ENCODE measurements at regions not wholly inside any gene's neighbourhood (a gene's known extent, or its start where the extent isn't known, plus 50 kb on each side); places are given as distances from the start of the nearest gene placed in this dataset.

- intact Hi-C loops (cut with DNase I) = no loop called here
- Histone ChIP-seq H3K27me3 (no peaks in the 10 kb centered on the region), H3K4me3 (no peak overlapping the region), H3K9me3 (no peaks in the 10 kb centered on the region), H3K4me1 (no peaks in the 10 kb centered on the region), H3K36me3 (no peaks in the 10 kb centered on the region), H3K27ac (no peak overlapping the region)
- no peak for TF ChIP-seq CTCF (IDR thresholded peaks at IDR 0.05)
- no peak for DNase-seq (ENCODE audit: low spot score in 2 of 2)
These were observed 62.7 kb upstream of the PGM2 start for GRCh38 chr4:37763831-37764230.

DNA sequence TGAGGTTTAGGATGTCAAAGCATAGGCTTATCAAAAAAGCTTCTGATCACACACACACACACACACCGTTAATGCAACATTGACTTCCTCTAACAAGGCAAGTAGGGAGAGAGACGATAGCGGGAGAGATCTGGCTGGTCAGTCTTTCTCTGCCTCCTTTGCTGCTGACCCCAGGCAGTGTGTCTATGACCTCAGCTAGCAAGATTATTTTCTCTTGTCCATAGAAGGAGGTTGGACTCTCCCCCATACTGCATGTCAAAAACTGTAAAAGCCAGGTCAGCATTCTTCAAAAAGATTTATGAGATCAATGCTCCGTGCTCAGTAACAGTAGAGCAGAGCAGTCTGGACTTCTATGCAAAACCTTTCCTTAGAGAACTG is 63.5 kb upstream of the PGM2 start:
- intact Hi-C loops (cut with DNase I) = no loop called here
- Histone ChIP-seq H3K9me3 (no peaks in the 10 kb centered on the region), H3K27ac (no peak overlapping the region), H3K36me3 (no peaks in the 10 kb centered on the region), H3K4me3 (no peak overlapping the region), H3K27me3 (no peaks in the 10 kb centered on the region), H3K4me1 (peaks cover 3 to 4% of the 10 kb centered on the region in 2 donors)
- TF ChIP-seq CTCF (IDR thresholded peaks at IDR 0.05) = no peak
- no peak for DNase-seq (ENCODE audit: low spot score in 2 of 2)

DNA sequence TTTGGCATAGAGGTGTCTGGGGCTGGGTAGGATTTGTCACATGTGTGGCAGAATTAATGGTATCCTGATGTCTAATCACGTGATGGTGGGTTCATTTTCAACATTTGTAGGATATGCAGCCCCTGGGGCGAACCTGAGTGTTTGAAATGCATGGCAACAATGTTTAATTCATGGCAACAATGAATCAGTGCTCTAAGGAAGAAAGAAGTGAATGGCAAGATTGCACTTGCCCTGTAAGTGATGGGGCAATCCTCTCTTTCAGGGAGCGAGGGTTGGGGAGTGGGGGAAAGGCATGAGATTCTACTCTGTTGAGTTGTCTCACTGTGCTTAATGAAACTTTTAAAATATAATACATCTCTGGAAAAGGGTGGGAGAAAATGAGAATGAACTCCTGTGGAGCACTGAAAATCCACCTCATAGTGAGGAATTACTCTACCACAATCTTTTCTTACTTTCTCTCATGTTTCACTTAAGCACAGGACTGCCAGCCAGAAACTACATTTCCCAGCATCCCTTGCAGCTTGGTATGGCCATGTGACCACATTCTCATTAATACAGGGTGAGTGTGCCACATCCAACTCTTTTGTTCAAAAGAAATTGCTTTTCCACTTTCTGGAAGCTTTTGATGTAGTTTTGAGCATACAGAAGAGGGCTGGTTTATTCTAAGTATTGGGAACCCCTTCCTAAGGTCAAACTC is 64.0 kb upstream of the PGM2 start:
- H3K4me1 ChIP-seq = peaks cover 3 to 4% of the 10 kb centered on the region in 2 donors
- no peaks in the 10 kb centered on the region for H3K27me3 ChIP-seq
- intact Hi-C loops (cut with DNase I) = no loop called here
- TF ChIP-seq CTCF (IDR thresholded peaks at IDR 0.05) = no peak
- H3K4me3 ChIP-seq = no peak overlapping the region
- H3K36me3 ChIP-seq = no peaks in the 10 kb centered on the region
- no peak for DNase-seq (ENCODE audit: low spot score in 2 of 2)
- no peaks in the 10 kb centered on the region for H3K9me3 ChIP-seq
- H3K27ac ChIP-seq = no peak overlapping the region

- no peaks in the 10 kb centered on the region for H3K27me3 ChIP-seq
- DNase-seq (ENCODE audit: low spot score in 2 of 2) = no peak
- no peak overlapping the region for H3K4me3 ChIP-seq
- intact Hi-C loops (cut with DNase I) = no loop called here
- H3K4me1 ChIP-seq = peaks cover 3 to 4% of the 10 kb centered on the region in 2 donors
- H3K9me3 ChIP-seq = no peaks in the 10 kb centered on the region
- no peaks in the 10 kb centered on the region for H3K36me3 ChIP-seq
- H3K27ac ChIP-seq = no peak overlapping the region
- no peak for TF ChIP-seq CTCF (IDR thresholded peaks at IDR 0.05)
These were observed 65.6 kb upstream of the PGM2 start for GRCh38 chr4:37760840-37761239.

DNA sequence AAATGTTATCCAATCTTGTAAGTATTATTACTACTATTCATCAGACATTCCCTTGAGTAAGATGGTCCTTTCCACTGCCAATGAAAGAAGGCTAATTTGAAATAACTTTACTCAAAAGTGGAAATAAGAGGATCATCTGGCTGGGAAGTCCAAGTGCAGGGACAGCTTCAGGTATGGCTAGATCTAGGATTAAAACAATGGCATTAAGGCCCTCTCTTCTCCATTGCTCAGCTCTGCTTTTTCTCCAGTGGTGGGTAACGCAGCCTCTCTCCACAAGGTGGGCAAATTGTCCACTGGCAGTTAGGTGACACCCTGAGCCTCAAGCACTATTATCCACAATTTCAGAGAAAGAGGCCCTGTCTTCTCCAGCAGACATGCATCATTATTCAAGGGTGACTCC is 66.7 kb upstream of the PGM2 start:
- Histone ChIP-seq H3K9me3 (no peaks in the 10 kb centered on the region), H3K4me3 (no peak overlapping the region), H3K36me3 (no peaks in the 10 kb centered on the region), H3K27me3 (no peaks in the 10 kb centered on the region), H3K27ac (no peak overlapping the region), H3K4me1 (peaks cover 3 to 4% of the 10 kb centered on the region in 2 donors)
- no peak for TF ChIP-seq CTCF (IDR thresholded peaks at IDR 0.05)
- DNase-seq (ENCODE audit: low spot score in 2 of 2) = no peak
- intact Hi-C loops (cut with DNase I) = no loop called here

DNA sequence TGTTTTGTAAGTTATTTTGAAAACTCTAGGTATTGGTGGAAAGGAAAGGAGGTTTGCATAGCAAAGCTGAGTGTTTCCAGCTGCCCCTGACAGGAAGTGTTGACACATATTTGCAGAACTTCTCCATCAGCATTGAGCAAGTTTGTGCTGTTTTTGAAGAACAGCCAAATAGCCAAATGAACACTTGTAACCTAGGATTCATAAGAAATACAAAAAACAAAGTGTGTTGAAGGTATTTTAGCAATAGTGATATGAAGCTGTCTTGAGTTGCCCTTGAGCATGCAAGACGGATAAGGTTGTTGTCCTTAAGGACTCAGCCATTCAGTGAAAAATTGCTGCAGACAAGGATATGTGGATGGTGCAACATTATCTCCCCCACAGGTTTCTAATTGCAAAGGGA is 68.3 kb upstream of the PGM2 start:
- no peak for DNase-seq (ENCODE audit: low spot score in 2 of 2)
- Histone ChIP-seq H3K4me3 (no peak overlapping the region), H3K36me3 (no peaks in the 10 kb centered on the region), H3K27ac (peak overlapping the region in 1 of 2 donors; percentile 47), H3K27me3 (no peaks in the 10 kb centered on the region), H3K4me1 (peaks cover 3 to 4% of the 10 kb centered on the region in 2 donors), H3K9me3 (no peaks in the 10 kb centered on the region)
- intact Hi-C loops (cut with DNase I) = no loop called here
- no peak for TF ChIP-seq CTCF (IDR thresholded peaks at IDR 0.05)
